HAP-1 (cell line): ENCODE measurements at regions not wholly inside any gene's neighbourhood (a gene's known extent, or its start where the extent isn't known, plus 50 kb on each side); places are given as distances from the start of the nearest gene placed in this dataset.

Experiments used
- DNase-seq, 2 experiments: peaks; one replicate each; pipeline ENCODE4 v3.0.0-alpha.2; 2016 to 2020; ENCODE audit warnings: low spot score in 2 of 2
- H3K27me3 ChIP-seq: fragments of 250-450 bp; sonication (Bioruptor Pico); 2 replicates; pipeline ENCODE4 v1.5.1; 2020; ENCODE audit warnings: low read depth, mild to moderate bottlenecking, moderate library complexity
- H3K36me3 ChIP-seq: fragments of 250-450 bp; sonication (Bioruptor Pico); replicated peaks from 2 replicates; pipeline ENCODE4 v1.5.1; 2020; ENCODE audit warnings: mild to moderate bottlenecking
- H3K4me1 ChIP-seq: fragments of 250-450 bp; sonication (Bioruptor Pico); 2 replicates; pipeline ENCODE4 v1.5.1; 2020; ENCODE audit warnings: mild to moderate bottlenecking
- H3K4me3 ChIP-seq: fragments of 250-450 bp; sonication (Bioruptor Pico); 2 replicates; pipeline ENCODE4 v1.5.1; 2020; ENCODE audit warnings: mild to moderate bottlenecking, moderate library complexity
- H3K9me3 ChIP-seq: fragments of 250-450 bp; sonication (Bioruptor Pico); 2 replicates; pipeline ENCODE4 v1.5.1; 2020; ENCODE audit warnings: mild to moderate bottlenecking, moderate library complexity
- in situ Hi-C: fragments of 300-500 bp; cut with MboI; formaldehyde crosslinking; loops from 3 replicates; pipeline ENCODE4 v1.14.3; 2020; ENCODE audit warnings: low sequenced_read_pairs, inconsistent platforms, mixed read lengths

GRCh38 chr6:18335948-18336347 lies 51.2 kb upstream of the RNF144B start:
- Histone ChIP-seq H3K36me3 (no peaks in the 10 kb centered on the region), H3K27me3 (no peaks in the 10 kb centered on the region), H3K9me3 (no peaks in the 10 kb centered on the region; the same call in 1 of the 2 replicates), H3K4me3 (no peak overlapping the region), H3K4me1 (peaks cover 12% of the 10 kb centered on the region)
- in situ Hi-C loops: no loop called here
- peak in 1 of 2 experiments; percentile 59 for DNase-seq

- no peaks in the 10 kb centered on the region for H3K36me3 ChIP-seq
- in situ Hi-C loops: no loop called here
- peaks cover 12% of the 10 kb centered on the region for H3K4me1 ChIP-seq
- no peak overlapping the region for H3K4me3 ChIP-seq
- H3K27me3 ChIP-seq: no peaks in the 10 kb centered on the region
- DNase-seq: no peak
- no peaks in the 10 kb centered on the region; the same call in 1 of the 2 replicates for H3K9me3 ChIP-seq
These were observed 52.9 kb upstream of the RNF144B start for GRCh38 chr6:18334251-18334650.

- Histone ChIP-seq H3K4me3 (no peak overlapping the region), H3K36me3 (no peaks in the 10 kb centered on the region), H3K9me3 (no peaks in the 10 kb centered on the region; the same call in 1 of the 2 replicates), H3K27me3 (no peaks in the 10 kb centered on the region), H3K4me1 (peaks cover 4% of the 10 kb centered on the region)
- in situ Hi-C loops: no loop called here
- no peak for DNase-seq
These were observed 56.5 kb upstream of the RNF144B start for GRCh38 chr6:18330548-18331081.

- in situ Hi-C loops: loop anchor here (5.0 kb wide), 1 partner anchor 168 kb away; no protein-coding TSS in a partner anchor
- Histone ChIP-seq H3K27me3 (no peaks in the 10 kb centered on the region), H3K9me3 (no peaks in the 10 kb centered on the region; the same call in 1 of the 2 replicates), H3K36me3 (no peaks in the 10 kb centered on the region), H3K4me1 (no peaks in the 10 kb centered on the region), H3K4me3 (no peak overlapping the region)
- DNase-seq: no peak
These were observed 57.4 kb upstream of the RNF144B start for GRCh38 chr6:18329776-18330175.

GRCh38 chr6:18328540-18328939 lies 58.6 kb upstream of the RNF144B start:
- H3K27me3 ChIP-seq: no peaks in the 10 kb centered on the region
- DNase-seq: no peak
- no peak overlapping the region for H3K4me3 ChIP-seq
- H3K36me3 ChIP-seq: no peaks in the 10 kb centered on the region
- in situ Hi-C loops: loop anchor here (5.0 kb wide), 1 partner anchor 169 kb away; no protein-coding TSS in a partner anchor
- no peaks in the 10 kb centered on the region; the same call in 1 of the 2 replicates for H3K9me3 ChIP-seq
- H3K4me1 ChIP-seq: no peaks in the 10 kb centered on the region

GRCh38 chr6:18328070-18328469 lies 59.1 kb upstream of the RNF144B start:
- H3K4me1 ChIP-seq: no peaks in the 10 kb centered on the region

GRCh38 chr6:18327626-18328025 lies 59.5 kb upstream of the RNF144B start:
- DNase-seq: no peak
- Histone ChIP-seq H3K9me3 (no peaks in the 10 kb centered on the region), H3K4me3 (no peak overlapping the region), H3K36me3 (no peaks in the 10 kb centered on the region), H3K4me1 (no peaks in the 10 kb centered on the region), H3K27me3 (no peaks in the 10 kb centered on the region)
- in situ Hi-C loops: loop anchor here (5.0 kb wide), 1 partner anchor 170 kb away; no protein-coding TSS in a partner anchor

More at GRCh38 chr6:18328070-18328469, 59.1 kb upstream of the RNF144B start:
- H3K4me3 ChIP-seq: no peak overlapping the region
- no peak for DNase-seq
- H3K36me3 ChIP-seq: no peaks in the 10 kb centered on the region
- no peaks in the 10 kb centered on the region for H3K9me3 ChIP-seq
- in situ Hi-C loops: loop anchor here (5.0 kb wide), 1 partner anchor 169 kb away; no protein-coding TSS in a partner anchor
- H3K27me3 ChIP-seq: no peaks in the 10 kb centered on the region

- Histone ChIP-seq H3K4me1 (no peaks in the 10 kb centered on the region), H3K36me3 (no peaks in the 10 kb centered on the region), H3K9me3 (no peaks in the 10 kb centered on the region), H3K27me3 (no peaks in the 10 kb centered on the region), H3K4me3 (no peak overlapping the region)
- no peak for DNase-seq
- in situ Hi-C loops: loop anchor here (5.0 kb wide), 1 partner anchor 170 kb away; no protein-coding TSS in a partner anchor
These were observed 60.2 kb upstream of the RNF144B start for GRCh38 chr6:18326980-18327379.

- H3K36me3 ChIP-seq: no peaks in the 10 kb centered on the region
- no peaks in the 10 kb centered on the region for H3K27me3 ChIP-seq
- in situ Hi-C loops: loop anchor here (5.0 kb wide), 1 partner anchor 171 kb away; no protein-coding TSS in a partner anchor
- no peaks in the 10 kb centered on the region for H3K4me1 ChIP-seq
- no peak for DNase-seq
- no peak overlapping the region for H3K4me3 ChIP-seq
- no peaks in the 10 kb centered on the region for H3K9me3 ChIP-seq
These were observed 61.1 kb upstream of the RNF144B start for GRCh38 chr6:18326001-18326400.

GRCh38 chr6:18324706-18325042 lies 60.3 kb upstream of the DEK start:
- Histone ChIP-seq H3K9me3 (no peaks in the 10 kb centered on the region), H3K36me3 (no peaks in the 10 kb centered on the region), H3K27me3 (no peaks in the 10 kb centered on the region), H3K4me1 (no peaks in the 10 kb centered on the region), H3K4me3 (no peak overlapping the region)
- no peak for DNase-seq
- in situ Hi-C loops: loop anchor here (5.0 kb wide), 1 partner anchor 173 kb away; no protein-coding TSS in a partner anchor

GRCh38 chr6:18323935-18324705 lies 59.8 kb upstream of the DEK start:
- no peaks in the 10 kb centered on the region for H3K9me3 ChIP-seq
- no peaks in the 10 kb centered on the region for H3K36me3 ChIP-seq
- in situ Hi-C loops: no loop called here
- H3K4me1 ChIP-seq: no peaks in the 10 kb centered on the region
- peak; percentile 44 to 45 for DNase-seq
- H3K27me3 ChIP-seq: no peaks in the 10 kb centered on the region
- H3K4me3 ChIP-seq: no peak overlapping the region

- DNase-seq: no peak
- in situ Hi-C loops: no loop called here
- no peaks in the 10 kb centered on the region for H3K27me3 ChIP-seq
- no peaks in the 10 kb centered on the region; the same call in 1 of the 2 replicates for H3K4me1 ChIP-seq
- H3K4me3 ChIP-seq: no peak overlapping the region
- no peaks in the 10 kb centered on the region for H3K36me3 ChIP-seq
- H3K9me3 ChIP-seq: no peaks in the 10 kb centered on the region
These were observed 53.5 kb upstream of the DEK start for GRCh38 chr6:18317850-18318249.

- Histone ChIP-seq H3K27me3 (no peaks in the 10 kb centered on the region), H3K36me3 (no peaks in the 10 kb centered on the region), H3K4me3 (no peak overlapping the region), H3K9me3 (peaks cover 2% of the 10 kb centered on the region; the same call in 1 of the 2 replicates), H3K4me1 (peaks cover 11% of the 10 kb centered on the region)
- in situ Hi-C loops: no loop called here
- no peak for DNase-seq
These were observed 50.1 kb upstream of the DEK start for GRCh38 chr6:18314317-18314997.
